BJ (cell line): ENCODE measurements at regions not wholly inside any gene's neighbourhood (a gene's known extent, or its start where the extent isn't known, plus 50 kb on each side); places are given as distances from the start of the nearest gene placed in this dataset.

Experiments used
- CTCF ChIA-PET: fragments of 350-600 bp; formaldehyde crosslinking; extraction: SDS; loops from one replicate; lab custom pipeline; 2021; ENCODE audit warnings: antibody characterized with exemption, inconsistent platforms; lab: Yijun Ruan, JAX
- POLR2A ChIA-PET: fragments of 300-600 bp; sonication (Branson Sonifier 250); formaldehyde crosslinking; extraction: SDS; loops from one replicate; lab custom pipeline; 2021; ENCODE audit warnings: antibody characterized with exemption; lab: Charles Lee
- DNase-seq: peaks from one replicate; pipeline ENCODE4 v3.0.0-alpha.2; 2011; ENCODE audit warnings: low read depth
- H3K27me3 ChIP-seq: 2 replicates; pipeline ENCODE4 v1.6.0; 2011; ENCODE audit warnings: low read length; ENCODE audit not compliant: control insufficient read depth, insufficient read depth
- H3K36me3 ChIP-seq: 2 replicates; pipeline ENCODE4 v1.5.1; 2011; ENCODE audit warnings: low read length; ENCODE audit not compliant: control insufficient read depth, insufficient read depth
- H3K4me3 ChIP-seq: 2 replicates; pipeline ENCODE4 v1.5.1; 2011; ENCODE audit warnings: low read depth, mild to moderate bottlenecking, control low read depth, low read length
- TF ChIP-seq, protein P1 (sequence below): IDR thresholded peaks from 2 replicates; pipeline ENCODE4 v1.5.1; 2011; ENCODE audit warnings: low read depth, mild to moderate bottlenecking, control low read depth, inconsistent platforms, low read length, moderate library complexity; ENCODE audit not compliant: insufficient read depth

DNA sequence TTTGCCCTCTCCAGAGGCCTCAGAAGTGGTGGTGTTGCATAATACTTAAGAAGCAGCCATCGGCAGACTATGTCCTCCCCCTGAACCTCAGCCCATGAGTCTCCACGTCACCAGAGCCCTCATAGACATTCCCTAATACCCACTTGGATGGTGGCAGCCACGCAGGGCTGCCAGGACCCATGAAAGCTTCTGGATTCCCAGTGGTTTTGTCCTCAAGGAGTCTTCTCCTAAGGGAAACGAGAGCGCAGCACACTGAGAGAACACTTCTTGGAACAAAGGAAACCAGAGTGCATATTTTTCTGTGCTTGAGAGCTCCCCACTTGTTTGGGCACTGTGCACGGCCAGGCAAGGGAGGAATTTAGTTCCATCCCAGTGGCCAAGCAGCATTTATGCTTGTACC is 204.1 kb upstream of the DMD start:
- Histone ChIP-seq H3K27me3 (no peaks in the 10 kb centered on the region), H3K4me3 (no peak overlapping the region), H3K36me3 (no peaks in the 10 kb centered on the region)
- POLR2A ChIA-PET, result no interaction called here
- TF ChIP-seq, protein P1, sequence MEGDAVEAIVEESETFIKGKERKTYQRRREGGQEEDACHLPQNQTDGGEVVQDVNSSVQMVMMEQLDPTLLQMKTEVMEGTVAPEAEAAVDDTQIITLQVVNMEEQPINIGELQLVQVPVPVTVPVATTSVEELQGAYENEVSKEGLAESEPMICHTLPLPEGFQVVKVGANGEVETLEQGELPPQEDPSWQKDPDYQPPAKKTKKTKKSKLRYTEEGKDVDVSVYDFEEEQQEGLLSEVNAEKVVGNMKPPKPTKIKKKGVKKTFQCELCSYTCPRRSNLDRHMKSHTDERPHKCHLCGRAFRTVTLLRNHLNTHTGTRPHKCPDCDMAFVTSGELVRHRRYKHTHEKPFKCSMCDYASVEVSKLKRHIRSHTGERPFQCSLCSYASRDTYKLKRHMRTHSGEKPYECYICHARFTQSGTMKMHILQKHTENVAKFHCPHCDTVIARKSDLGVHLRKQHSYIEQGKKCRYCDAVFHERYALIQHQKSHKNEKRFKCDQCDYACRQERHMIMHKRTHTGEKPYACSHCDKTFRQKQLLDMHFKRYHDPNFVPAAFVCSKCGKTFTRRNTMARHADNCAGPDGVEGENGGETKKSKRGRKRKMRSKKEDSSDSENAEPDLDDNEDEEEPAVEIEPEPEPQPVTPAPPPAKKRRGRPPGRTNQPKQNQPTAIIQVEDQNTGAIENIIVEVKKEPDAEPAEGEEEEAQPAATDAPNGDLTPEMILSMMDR, result no peak
- DNase-seq, result no peak
- CTCF ChIA-PET, result no interaction called here

DNA sequence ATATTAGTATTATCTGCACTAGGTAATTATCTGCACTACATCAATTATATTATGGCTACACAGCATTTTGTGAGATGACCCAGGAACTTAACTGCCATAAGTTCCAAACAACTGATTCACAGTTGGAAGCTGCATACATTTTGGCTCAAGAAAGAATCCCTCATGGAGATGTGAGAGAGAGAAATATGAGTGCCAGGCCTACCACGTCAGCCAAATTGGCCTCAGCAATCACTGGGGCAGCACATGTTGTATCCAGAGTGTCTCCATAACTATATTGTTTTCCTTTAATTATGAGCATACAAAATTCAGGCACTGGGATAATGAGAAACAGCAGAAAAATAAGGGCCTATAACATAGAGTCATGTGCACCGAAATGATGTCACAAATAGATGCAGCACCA is 174.2 kb upstream of the DMD start:
- Histone ChIP-seq H3K27me3 (no peaks in the 10 kb centered on the region), H3K36me3 (no peaks in the 10 kb centered on the region), H3K4me3 (no peak overlapping the region)
- CTCF ChIA-PET, result no interaction called here
- TF ChIP-seq, protein P1, result no peak
- no peak for DNase-seq
- POLR2A ChIA-PET, result no interaction called here

DNA sequence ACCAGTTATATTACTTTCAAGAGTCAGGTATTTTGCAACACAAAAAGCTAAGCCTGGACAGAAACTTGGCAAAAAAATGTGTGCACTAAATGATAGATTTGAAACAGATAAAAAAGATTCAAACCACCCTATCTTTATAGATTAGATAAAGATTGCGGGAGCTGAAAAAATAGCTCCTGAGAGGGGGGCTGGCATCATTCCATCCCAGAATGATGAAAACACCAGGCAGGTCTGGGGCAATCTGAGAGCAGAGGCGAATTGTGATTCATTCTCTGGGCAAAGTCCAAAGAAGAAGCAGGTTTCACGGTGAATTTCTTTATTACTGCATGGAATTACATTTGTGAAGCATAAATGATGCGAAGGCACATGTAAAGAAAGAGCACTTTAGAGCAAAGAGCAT is 168.5 kb upstream of the DMD start:
- DNase-seq, result no peak
- TF ChIP-seq, protein P1, result no peak
- Histone ChIP-seq H3K4me3 (no peak overlapping the region), H3K27me3 (no peaks in the 10 kb centered on the region), H3K36me3 (no peaks in the 10 kb centered on the region)
- CTCF ChIA-PET, result no interaction called here
- POLR2A ChIA-PET, result no interaction called here

DNA sequence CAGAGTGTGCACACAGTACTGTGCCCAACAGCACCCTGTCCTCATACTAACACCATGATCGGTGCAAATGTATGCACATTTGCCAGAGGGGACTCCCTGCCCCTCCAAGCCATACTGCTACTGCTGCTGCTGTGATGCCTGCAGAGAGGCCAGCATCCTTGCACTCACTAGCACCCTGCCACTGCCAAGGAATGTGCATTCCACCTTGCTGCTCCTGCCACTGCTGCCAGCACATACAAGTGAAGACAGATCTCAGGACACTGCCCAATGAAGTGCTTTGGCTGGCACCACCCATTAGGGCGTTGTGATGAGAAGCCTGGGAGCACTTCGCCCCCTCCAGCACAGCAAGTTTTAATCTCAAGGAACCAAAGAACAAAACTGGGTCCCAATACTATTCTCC is 146.3 kb upstream of the DMD start:
- Histone ChIP-seq H3K36me3 (no peaks in the 10 kb centered on the region), H3K4me3 (no peak overlapping the region), H3K27me3 (no peaks in the 10 kb centered on the region)
- TF ChIP-seq, protein P1, result no peak
- ChIA-PET POLR2A (no interaction called here), CTCF (no interaction called here)
- DNase-seq, result no peak

DNA sequence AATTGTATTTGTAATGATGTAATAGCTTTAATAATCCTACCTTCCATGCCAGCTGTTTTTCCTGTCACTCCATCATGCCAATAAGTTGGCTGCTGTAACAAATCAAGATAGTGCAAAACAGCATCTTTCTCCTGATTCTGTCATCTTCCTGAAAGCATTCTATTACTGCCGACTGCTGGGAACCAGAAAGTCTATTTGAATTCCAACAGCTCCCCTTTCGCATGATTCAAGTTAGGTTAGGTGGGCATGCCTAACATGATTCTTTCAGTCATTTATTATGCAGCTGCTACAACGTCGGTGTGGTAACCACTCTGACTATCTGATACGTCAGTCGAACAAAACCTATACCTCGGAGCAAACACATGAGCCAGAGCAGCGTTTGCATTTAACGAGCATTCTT is 127.9 kb upstream of the DMD start:
- Histone ChIP-seq H3K36me3 (no peaks in the 10 kb centered on the region), H3K4me3 (no peak overlapping the region), H3K27me3 (no peaks in the 10 kb centered on the region)
- CTCF ChIA-PET, result no interaction called here
- TF ChIP-seq, protein P1, result no peak
- POLR2A ChIA-PET, result no interaction called here
- DNase-seq, result no peak
